T-cell (primary cell): ENCODE measurements at regions not wholly inside any gene's neighbourhood (a gene's known extent, or its start where the extent isn't known, plus 50 kb on each side); places are given as distances from the start of the nearest gene placed in this dataset.

ENCODE experiments used
- ATAC-seq, 4 experiments: fragments of 200-7000 bp in 3 of 4; fragments of 150-1000 bp in 1 of 4; cut with Tn5 transposase; replicated peaks in 1 of 4; 1 replicate in 3 of 4; 2 replicates in 1 of 4; pipeline ENCODE4 v1.10.0; 2021; ENCODE audit warnings: moderate library complexity in 3 of 4, mild to moderate bottlenecking in 2 of 4, moderate number of reproducible peaks in 1 of 4
- CTCF ChIA-PET, 2 donors: fragments of 300-600 bp; sonication (Branson Sonifier 250); formaldehyde crosslinking; loops; one replicate each; lab custom pipeline; 2022; ENCODE audit warnings: antibody characterized with exemption in 2 of 2; lab: Charles Lee
- POLR2A ChIA-PET, 2 donors: fragments of 300-600 bp; sonication (Branson Sonifier 250); formaldehyde crosslinking; loops; one replicate each; lab custom pipeline; 2022; ENCODE audit warnings: antibody characterized with exemption in 2 of 2; lab: Charles Lee
- DNase-seq, 35 experiments: peaks; one replicate each; pipeline versions ENCODE4 v3.0.0 to v3.0.0-alpha.2; 2013 to 2023
- H3K27ac ChIP-seq: one replicate; pipeline ENCODE4 v1.5.1; 2013; ENCODE audit warnings: low read length
- H3K27me3 ChIP-seq, 2 experiments: replicated peaks in 1 of 2; 1 replicate in 1 of 2; 2 replicates in 1 of 2; pipeline versions ENCODE4 v1.6.1 to v1.7.0; 2013; ENCODE audit warnings: low read length in 1 of 2, mixed read lengths in 1 of 2; ENCODE audit not compliant: control insufficient read depth in 2 of 2, insufficient read depth in 2 of 2; ENCODE audit errors: extremely low read depth in 1 of 2
- H3K36me3 ChIP-seq, 2 donors: 1 replicate in 1 of 2; 2 replicates in 1 of 2; pipeline versions ENCODE4 v1.6.1 to v1.7.0; 2013; ENCODE audit warnings: low read length in 1 of 2; ENCODE audit not compliant: control insufficient read depth in 2 of 2, insufficient read depth in 1 of 2; ENCODE audit errors: extremely low read depth in 1 of 2
- H3K4me1 ChIP-seq, 2 experiments: 1 replicate in 1 of 2; 2 replicates in 1 of 2; pipeline versions ENCODE4 v1.6.1 to v1.7.0; 2013; ENCODE audit warnings: low read length in 2 of 2, mixed read lengths in 1 of 2; ENCODE audit not compliant: insufficient read depth in 2 of 2, control insufficient read depth in 1 of 2; ENCODE audit errors: extremely low read depth in 1 of 2
- H3K4me3 ChIP-seq, 2 donors: 1 replicate in 1 of 2; 2 replicates in 1 of 2; pipeline versions ENCODE4 v1.5.1 to v1.7.0; 2013; ENCODE audit warnings: mild to moderate bottlenecking in 2 of 2, low read length in 1 of 2, moderate library complexity in 1 of 2; ENCODE audit not compliant: control insufficient read depth in 1 of 2; ENCODE audit errors: extremely low read depth in 1 of 2
- H3K9me3 ChIP-seq: 2 replicates; pipeline ENCODE4 v1.7.0; 2013
- H3K27ac Mint-ChIP-seq, 2 donors: one replicate each; pipeline ENCODE4 v1.8.0; 2020 to 2021; ENCODE audit warnings: mild to moderate bottlenecking in 2 of 2, mixed read lengths in 2 of 2
- H3K27me3 Mint-ChIP-seq, 2 donors: one replicate each; pipeline ENCODE4 v1.8.0; 2021 to 2022; ENCODE audit warnings: mixed read lengths in 2 of 2
- H3K36me3 Mint-ChIP-seq: one replicate; pipeline ENCODE4 v1.8.0; 2021; ENCODE audit warnings: mixed read lengths
- H3K4me1 Mint-ChIP-seq, 3 donors: one replicate each; pipeline ENCODE4 v1.8.0; 2020 to 2022; ENCODE audit warnings: mixed read lengths in 3 of 3, mild to moderate bottlenecking in 1 of 3
- H3K4me3 Mint-ChIP-seq, 3 donors: one replicate each; pipeline ENCODE4 v1.8.0; 2020 to 2022; ENCODE audit warnings: mild to moderate bottlenecking in 3 of 3, mixed read lengths in 3 of 3, moderate library complexity in 3 of 3
- H3K9me3 Mint-ChIP-seq, 3 donors: one replicate each; pipeline ENCODE4 v1.8.0; 2020 to 2022; ENCODE audit warnings: mixed read lengths in 3 of 3
- WGBS: methylation state at CpG from one replicate; pipeline ENCODE4 v1.1.5; 2013; ENCODE audit warnings: missing lambda C conversion rate; ENCODE audit not compliant: insufficient coverage; 5-methylcytosine and 5-hydroxymethylcytosine counted together

DNA sequence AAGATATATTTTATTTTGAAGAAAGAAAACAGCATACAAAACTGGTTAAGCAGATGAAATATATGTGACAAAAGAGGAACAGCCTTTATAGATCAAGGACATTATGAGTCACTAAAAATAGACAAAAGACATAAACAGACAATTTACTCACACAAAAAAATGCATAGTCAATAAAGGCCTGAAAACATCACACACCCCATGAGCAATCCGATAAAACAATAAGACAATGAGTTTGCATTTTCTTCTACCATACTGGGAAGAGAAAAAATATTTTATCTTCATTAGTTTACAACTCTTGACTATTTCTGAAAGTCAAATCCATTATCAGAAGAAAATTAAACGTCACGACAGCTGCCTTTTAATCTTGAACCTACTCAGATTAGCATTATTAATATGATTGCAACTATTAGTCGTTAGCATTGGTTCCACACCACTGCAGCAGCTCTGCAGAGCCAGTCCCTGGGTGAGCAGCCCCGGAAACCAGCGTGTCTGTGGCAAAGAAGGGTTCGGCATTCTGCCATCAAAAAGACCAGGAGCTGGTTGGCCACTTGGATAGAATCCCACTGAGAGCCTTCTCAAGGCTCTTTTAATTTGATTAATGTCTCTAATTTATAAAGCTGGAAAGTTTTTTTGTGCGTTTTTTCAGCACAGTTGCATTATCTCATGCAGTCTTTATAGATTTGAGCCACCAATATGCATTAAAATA lies 305.4 kb upstream of the SHH start:
- Histone ChIP-seq H3K9me3 (no peaks in the 10 kb centered on the region), H3K4me3 (no peak overlapping the region), H3K4me1 (no peaks in the 10 kb centered on the region), H3K27me3 (no peaks in the 10 kb centered on the region), H3K36me3 (no peaks in the 10 kb centered on the region), H3K27ac (no peak overlapping the region)
- ChIA-PET POLR2A (no interaction called here), CTCF (no interaction called here)
- DNase-seq (no peak), ATAC-seq (no peak)
- no peak overlapping the region for H3K27ac Mint-ChIP-seq
- WGBS = 81% methylated on average over 3 of the region's 8 CpGs
- H3K27me3 Mint-ChIP-seq = no peaks in the 10 kb centered on the region
- H3K4me3 Mint-ChIP-seq = no peak overlapping the region
- no peaks in the 10 kb centered on the region for H3K36me3 Mint-ChIP-seq
- H3K9me3 Mint-ChIP-seq = no peaks in the 10 kb centered on the region
- H3K4me1 Mint-ChIP-seq = no peaks in the 10 kb centered on the region

- ChIA-PET CTCF (no interaction called here), POLR2A (no interaction called here)
- no peaks in the 10 kb centered on the region for H3K9me3 Mint-ChIP-seq
- no peak for DNase-seq
- ATAC-seq = no peak
- H3K36me3 Mint-ChIP-seq = no peaks in the 10 kb centered on the region
- H3K4me3 Mint-ChIP-seq = no peak overlapping the region
- no peaks in the 10 kb centered on the region for H3K9me3 ChIP-seq
- no peaks in the 10 kb centered on the region for H3K4me1 ChIP-seq
- H3K27me3 Mint-ChIP-seq = no peaks in the 10 kb centered on the region
- no peaks in the 10 kb centered on the region for H3K36me3 ChIP-seq
- WGBS = 94% methylated on average over 9 of the region's 12 CpGs
- H3K27me3 ChIP-seq = no peaks in the 10 kb centered on the region
- H3K27ac Mint-ChIP-seq = no peak overlapping the region
- H3K4me3 ChIP-seq = no peak overlapping the region
- H3K27ac ChIP-seq = no peak overlapping the region
- no peaks in the 10 kb centered on the region for H3K4me1 Mint-ChIP-seq
Measured at GRCh38 chr7:156116514-156117215, 304.4 kb upstream of the SHH start.

DNA sequence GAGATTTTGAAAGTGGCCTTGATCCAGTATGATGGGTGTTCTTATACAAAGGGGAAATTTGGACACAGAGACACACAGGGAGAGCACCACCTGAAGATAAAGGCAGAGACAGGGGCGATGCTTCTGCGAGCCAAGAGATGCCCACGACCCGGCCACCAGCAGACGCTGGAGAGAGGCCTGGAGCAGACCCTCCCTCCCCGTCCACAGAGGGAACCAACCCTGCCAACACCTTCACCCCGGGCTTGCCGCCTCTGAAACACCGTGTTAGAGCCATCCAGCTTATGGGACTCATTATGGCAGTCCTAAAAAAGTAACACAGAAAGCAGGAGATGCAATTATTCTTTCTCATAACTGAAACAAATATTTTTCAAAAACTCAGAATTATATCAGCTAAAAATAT lies 303.3 kb upstream of the SHH start:
- no peak for DNase-seq
- H3K36me3 Mint-ChIP-seq = no peaks in the 10 kb centered on the region
- no peaks in the 10 kb centered on the region for H3K4me1 Mint-ChIP-seq
- ChIA-PET POLR2A (no interaction called here), CTCF (no interaction called here)
- no peaks in the 10 kb centered on the region for H3K4me1 ChIP-seq
- H3K36me3 ChIP-seq = no peaks in the 10 kb centered on the region
- no peaks in the 10 kb centered on the region for H3K27me3 ChIP-seq
- H3K27me3 Mint-ChIP-seq = no peaks in the 10 kb centered on the region
- no peaks in the 10 kb centered on the region for H3K9me3 Mint-ChIP-seq
- H3K27ac ChIP-seq = no peak overlapping the region
- WGBS = 75% methylated on average over 8 of the region's 9 CpGs
- no peaks in the 10 kb centered on the region for H3K9me3 ChIP-seq
- ATAC-seq = no peak
- no peak overlapping the region for H3K27ac Mint-ChIP-seq
- H3K4me3 ChIP-seq = no peak overlapping the region
- H3K4me3 Mint-ChIP-seq = no peak overlapping the region

GRCh38 chr7:156113731-156114130 lies 301.5 kb upstream of the SHH start:
- 60% methylated on average over 4 of the region's 7 CpGs for WGBS
- H3K4me1 ChIP-seq = no peaks in the 10 kb centered on the region

DNA sequence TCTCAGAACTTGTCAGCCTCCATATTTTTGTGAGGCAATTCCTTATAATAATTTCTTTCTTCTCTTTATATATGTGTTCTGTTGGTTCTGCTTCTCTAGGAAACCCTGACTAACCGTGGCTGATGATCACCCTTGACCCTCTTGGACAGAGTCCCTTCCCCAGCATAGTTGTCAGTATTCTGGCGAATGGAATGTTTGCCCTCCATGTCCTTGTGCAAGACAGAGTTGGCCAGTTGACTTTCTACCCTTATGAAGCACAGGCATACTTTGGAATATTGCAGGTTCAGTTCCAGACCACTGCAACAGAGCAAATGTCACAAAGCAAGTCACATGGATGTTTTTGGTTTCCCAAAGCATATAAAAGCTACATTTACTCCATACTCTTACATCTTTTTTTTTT lies 297.7 kb upstream of the SHH start:
- no peaks in the 10 kb centered on the region for H3K4me1 ChIP-seq
- H3K27ac ChIP-seq = no peak overlapping the region
- no peak for ATAC-seq
- no peak overlapping the region for H3K4me3 ChIP-seq
- H3K27me3 Mint-ChIP-seq = no peaks in the 10 kb centered on the region
- ChIA-PET POLR2A (interaction anchor here in 1 of 2 donors (0.6 kb wide), 1 partner anchor 353 kb away, joined by 3 read pairs; no protein-coding TSS in a partner anchor), CTCF (no interaction called here)
- H3K27me3 ChIP-seq = no peaks in the 10 kb centered on the region
- H3K9me3 ChIP-seq = no peaks in the 10 kb centered on the region
- H3K4me3 Mint-ChIP-seq = no peak overlapping the region
- no peaks in the 10 kb centered on the region for H3K4me1 Mint-ChIP-seq
- no peaks in the 10 kb centered on the region for H3K9me3 Mint-ChIP-seq
- H3K36me3 ChIP-seq = no peaks in the 10 kb centered on the region
- H3K27ac Mint-ChIP-seq = no peak overlapping the region
- no peaks in the 10 kb centered on the region for H3K36me3 Mint-ChIP-seq
- DNase-seq = no peak
- WGBS = 69% methylated on average over 2 of the region's 2 CpGs

More at GRCh38 chr7:156113731-156114130, 301.5 kb upstream of the SHH start:
- CTCF ChIA-PET = no interaction called here
- Mint-ChIP-seq H3K27me3 (no peaks in the 10 kb centered on the region), H3K4me3 (no peak overlapping the region), H3K9me3 (no peaks in the 10 kb centered on the region), H3K4me1 (no peaks in the 10 kb centered on the region), H3K36me3 (no peaks in the 10 kb centered on the region), H3K27ac (no peak overlapping the region)
- no peak overlapping the region for H3K27ac ChIP-seq
- H3K9me3 ChIP-seq = no peaks in the 10 kb centered on the region
- ATAC-seq (no peak), DNase-seq (no peak)
- H3K4me3 ChIP-seq = no peak overlapping the region
- no peaks in the 10 kb centered on the region for H3K36me3 ChIP-seq
- no peaks in the 10 kb centered on the region for H3K27me3 ChIP-seq
- POLR2A ChIA-PET = no interaction called here

DNA sequence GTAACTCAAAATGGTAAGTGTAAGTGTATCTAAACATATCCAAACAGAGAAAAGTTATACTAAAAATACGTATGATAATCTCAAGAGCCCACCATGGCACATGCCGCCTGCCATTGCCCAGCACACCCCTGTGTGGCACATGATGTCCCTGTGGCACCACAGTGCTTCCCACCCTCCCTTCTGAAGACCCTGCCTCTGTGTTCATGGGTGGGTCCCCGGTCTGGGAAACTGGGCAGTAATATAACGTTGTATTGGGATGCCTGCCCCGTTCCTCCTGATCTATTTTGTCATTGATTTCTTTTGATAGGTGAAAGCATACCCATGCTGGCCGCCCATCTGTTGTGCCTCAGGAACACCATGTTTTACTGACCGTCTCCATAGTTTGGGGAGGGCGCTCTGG lies 296.8 kb upstream of the SHH start:
- H3K4me1 Mint-ChIP-seq = no peaks in the 10 kb centered on the region
- no peak for DNase-seq
- peaks cover 0 to 4% of the 10 kb centered on the region in 2 donors for H3K27me3 Mint-ChIP-seq
- ChIA-PET CTCF (no interaction called here), POLR2A (no interaction called here)
- no peak overlapping the region for H3K27ac Mint-ChIP-seq
- no peaks in the 10 kb centered on the region for H3K9me3 Mint-ChIP-seq
- Histone ChIP-seq H3K27ac (no peak overlapping the region), H3K36me3 (no peaks in the 10 kb centered on the region), H3K9me3 (no peaks in the 10 kb centered on the region), H3K4me1 (no peaks in the 10 kb centered on the region), H3K4me3 (no peak overlapping the region), H3K27me3 (no peaks in the 10 kb centered on the region)
- no peaks in the 10 kb centered on the region for H3K36me3 Mint-ChIP-seq
- H3K4me3 Mint-ChIP-seq = no peak overlapping the region
- no peak for ATAC-seq
- 100% methylated on average over 3 of the region's 8 CpGs for WGBS
